Neural cell (in vitro differentiated cells): ENCODE measurements at regions not wholly inside any gene's neighbourhood (a gene's known extent, or its start where the extent isn't known, plus 50 kb on each side); places are given as distances from the start of the nearest gene placed in this dataset.

ENCODE experiments used
- H2AFZ ChIP-seq: fragments of 200-600, 300-800 bp; sonication (generic), shearing (Covaris generic); 2 replicates; pipeline ENCODE4 v1.6.0; 2014; ENCODE audit warnings: low read depth, mild to moderate bottlenecking, antibody characterized with exemption, low read length, moderate library complexity
- H3F3A ChIP-seq: fragments of 200-600 bp; shearing (Covaris generic); 2 replicates; pipeline ENCODE4 v1.6.1; 2016; ENCODE audit warnings: mild to moderate bottlenecking, moderate library complexity, mixed read lengths, antibody characterized with exemption, low read length; ENCODE audit not compliant: insufficient read depth, poor library complexity, severe bottlenecking
- H3K27ac ChIP-seq: fragments of 200-600, 300-800 bp; sonication (generic), shearing (Covaris generic); 2 replicates; pipeline ENCODE4 v1.5.1; 2014; ENCODE audit warnings: mild to moderate bottlenecking, low read length, moderate library complexity
- H3K27me3 ChIP-seq: fragments of 300-800, 200-600 bp; sonication (generic), shearing (Covaris generic); 2 replicates; pipeline ENCODE4 v1.6.0; 2014; ENCODE audit warnings: mild to moderate bottlenecking, low read depth, low read length, moderate library complexity; ENCODE audit not compliant: insufficient read depth
- H3K36me3 ChIP-seq: fragments of 300-800, 200-600 bp; sonication (generic), shearing (Covaris generic); 2 replicates; pipeline ENCODE4 v1.5.1; 2014; ENCODE audit warnings: mild to moderate bottlenecking, antibody characterized with exemption, low read length, moderate library complexity; ENCODE audit not compliant: insufficient read depth
- H3K4me2 ChIP-seq: fragments of 300-800, 200-600 bp; sonication (generic), shearing (Covaris generic); 2 replicates; pipeline ENCODE4 v1.6.0; 2014; ENCODE audit warnings: mild to moderate bottlenecking, low read length
- H3K4me3 ChIP-seq: fragments of 300-800, 200-600 bp; sonication (generic), shearing (Covaris generic); 2 replicates; pipeline ENCODE4 v1.5.1; 2014; ENCODE audit warnings: mild to moderate bottlenecking, low read length, moderate library complexity
- H3K79me2 ChIP-seq: fragments of 200-600 bp; shearing (Covaris generic); replicated peaks from 2 replicates; pipeline ENCODE4 v1.6.0; 2014; ENCODE audit warnings: mild to moderate bottlenecking, low read length, moderate library complexity; ENCODE audit not compliant: insufficient read depth
- H3K9ac ChIP-seq: fragments of 300-800, 200-600 bp; sonication (generic), shearing (Covaris generic); 2 replicates; pipeline ENCODE4 v1.6.1; 2016; ENCODE audit warnings: mild to moderate bottlenecking, low read length, mixed read lengths
- H3K9me2 ChIP-seq: fragments of 200-600 bp; shearing (Covaris generic); 2 replicates; pipeline ENCODE4 v1.6.1; 2016; ENCODE audit warnings: mild to moderate bottlenecking, low read length, mixed read lengths; ENCODE audit not compliant: insufficient read depth
- H3K9me3 ChIP-seq: fragments of 200-600, 300-800 bp; sonication (generic), shearing (Covaris generic); 2 replicates; pipeline ENCODE4 v1.6.1; 2016; ENCODE audit warnings: mild to moderate bottlenecking, mixed run types, low read length, moderate library complexity, mixed read lengths
- H4K20me1 ChIP-seq: fragments of 200-600 bp; shearing (Covaris generic); 2 replicates; pipeline ENCODE4 v1.6.1; 2016; ENCODE audit warnings: mild to moderate bottlenecking, mixed run types; ENCODE audit not compliant: insufficient read depth
- CTCF ChIP-seq: fragments of 450-650 bp; IDR thresholded peaks from 2 replicates; pipeline ENCODE4 v1.5.1; 2014; ENCODE audit warnings: antibody characterized with exemption, mild to moderate bottlenecking, moderate library complexity; ENCODE audit not compliant: poor library complexity, severe bottlenecking
- EP300 ChIP-seq: fragments of 450-650 bp; conservative IDR thresholded peaks from 2 replicates; pipeline ENCODE4 v1.6.1; 2014; ENCODE audit warnings: antibody characterized with exemption, mild to moderate bottlenecking, moderate library complexity; ENCODE audit not compliant: poor library complexity, severe bottlenecking
- EZH2 ChIP-seq: fragments of 200-600, 300-800 bp; shearing (Covaris generic), sonication (generic); IDR thresholded peaks from 2 replicates; pipeline ENCODE4 v1.6.1; 2014; ENCODE audit warnings: antibody characterized with exemption, low read length, borderline replicate concordance, mild to moderate bottlenecking; ENCODE audit not compliant: insufficient read depth, poor library complexity, severe bottlenecking
- MXI1 ChIP-seq: fragments of 450-650 bp; conservative IDR thresholded peaks from 2 replicates; pipeline ENCODE4 v1.6.1; 2014; ENCODE audit warnings: antibody characterized with exemption, mild to moderate bottlenecking; ENCODE audit not compliant: poor library complexity, severe bottlenecking
- POLR2AphosphoS5 ChIP-seq: IDR thresholded peaks from 2 replicates; pipeline ENCODE4 v1.6.1; 2012
- RAD21 ChIP-seq: fragments of 450-650 bp; conservative IDR thresholded peaks from 2 replicates; pipeline ENCODE4 v1.6.1; 2014; ENCODE audit warnings: antibody characterized with exemption, mild to moderate bottlenecking, moderate library complexity
- SMC3 ChIP-seq: fragments of 450-650 bp; conservative IDR thresholded peaks from 2 replicates; pipeline ENCODE4 v1.6.1; 2014; ENCODE audit warnings: antibody characterized with exemption, mild to moderate bottlenecking, moderate library complexity; ENCODE audit not compliant: poor library complexity
- TAF1 ChIP-seq: IDR thresholded peaks from 2 replicates; pipeline ENCODE4 v1.6.1; 2012; ENCODE audit warnings: low read depth
- TF ChIP-seq, protein P1 (sequence below): IDR thresholded peaks from 2 replicates; pipeline ENCODE4 v1.6.1; 2012; ENCODE audit warnings: borderline replicate concordance

DNA sequence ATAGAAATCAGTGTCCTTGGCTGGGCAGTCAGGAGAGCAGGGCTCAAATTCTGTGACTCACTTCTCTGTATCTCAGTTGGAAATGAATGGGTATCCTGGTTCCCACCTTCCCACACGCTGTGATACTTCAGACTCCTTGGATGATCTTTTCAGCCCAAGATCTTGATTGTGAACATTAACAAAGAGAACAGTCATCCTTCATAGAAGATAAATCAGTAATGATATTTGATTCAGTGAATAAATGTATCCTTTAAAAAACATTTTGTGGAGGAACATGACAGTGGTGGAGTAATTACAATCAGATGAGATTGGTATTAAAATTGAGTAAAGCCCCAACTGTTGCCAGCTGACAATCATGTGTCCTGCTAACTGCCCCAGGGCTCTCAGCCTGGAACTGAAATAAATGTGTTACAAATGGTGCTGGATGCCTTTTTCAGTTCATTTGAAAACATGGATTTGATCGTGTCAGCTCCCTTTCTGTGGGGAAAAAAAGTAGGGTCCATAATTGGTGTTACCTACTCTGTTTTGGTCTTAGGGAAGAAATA is 72.9 kb upstream of the OR5AN1 start:
- Histone ChIP-seq H3K4me2 (no peak overlapping the region), H3K27me3 (no peaks in the 10 kb centered on the region), H3F3A (no peaks in the 10 kb centered on the region), H3K4me3 (no peak overlapping the region), H3K9ac (no peak overlapping the region), H3K79me2 (no peaks in the 10 kb centered on the region), H3K9me3 (no peaks in the 10 kb centered on the region), H3K9me2 (no peaks in the 10 kb centered on the region), H2AFZ (no peak overlapping the region), H3K27ac (no peak overlapping the region), H3K36me3 (no peaks in the 10 kb centered on the region), H4K20me1 (no peaks in the 10 kb centered on the region)
- TF ChIP-seq RAD21 (no peak), CTCF (no peak), POLR2AphosphoS5 (no peak), EP300 (no peak), MXI1 (no peak), SMC3 (no peak), TAF1 (no peak), EZH2 (no peak)
- TF ChIP-seq, protein P1, sequence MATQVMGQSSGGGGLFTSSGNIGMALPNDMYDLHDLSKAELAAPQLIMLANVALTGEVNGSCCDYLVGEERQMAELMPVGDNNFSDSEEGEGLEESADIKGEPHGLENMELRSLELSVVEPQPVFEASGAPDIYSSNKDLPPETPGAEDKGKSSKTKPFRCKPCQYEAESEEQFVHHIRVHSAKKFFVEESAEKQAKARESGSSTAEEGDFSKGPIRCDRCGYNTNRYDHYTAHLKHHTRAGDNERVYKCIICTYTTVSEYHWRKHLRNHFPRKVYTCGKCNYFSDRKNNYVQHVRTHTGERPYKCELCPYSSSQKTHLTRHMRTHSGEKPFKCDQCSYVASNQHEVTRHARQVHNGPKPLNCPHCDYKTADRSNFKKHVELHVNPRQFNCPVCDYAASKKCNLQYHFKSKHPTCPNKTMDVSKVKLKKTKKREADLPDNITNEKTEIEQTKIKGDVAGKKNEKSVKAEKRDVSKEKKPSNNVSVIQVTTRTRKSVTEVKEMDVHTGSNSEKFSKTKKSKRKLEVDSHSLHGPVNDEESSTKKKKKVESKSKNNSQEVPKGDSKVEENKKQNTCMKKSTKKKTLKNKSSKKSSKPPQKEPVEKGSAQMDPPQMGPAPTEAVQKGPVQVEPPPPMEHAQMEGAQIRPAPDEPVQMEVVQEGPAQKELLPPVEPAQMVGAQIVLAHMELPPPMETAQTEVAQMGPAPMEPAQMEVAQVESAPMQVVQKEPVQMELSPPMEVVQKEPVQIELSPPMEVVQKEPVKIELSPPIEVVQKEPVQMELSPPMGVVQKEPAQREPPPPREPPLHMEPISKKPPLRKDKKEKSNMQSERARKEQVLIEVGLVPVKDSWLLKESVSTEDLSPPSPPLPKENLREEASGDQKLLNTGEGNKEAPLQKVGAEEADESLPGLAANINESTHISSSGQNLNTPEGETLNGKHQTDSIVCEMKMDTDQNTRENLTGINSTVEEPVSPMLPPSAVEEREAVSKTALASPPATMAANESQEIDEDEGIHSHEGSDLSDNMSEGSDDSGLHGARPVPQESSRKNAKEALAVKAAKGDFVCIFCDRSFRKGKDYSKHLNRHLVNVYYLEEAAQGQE, result no peak

- Histone ChIP-seq H3K9me2 (no peaks in the 10 kb centered on the region), H3K36me3 (no peaks in the 10 kb centered on the region), H3K9ac (no peak overlapping the region), H3K4me3 (no peak overlapping the region), H3K27ac (no peak overlapping the region), H3K4me2 (no peak overlapping the region), H3K27me3 (no peaks in the 10 kb centered on the region), H2AFZ (no peak overlapping the region), H3F3A (no peaks in the 10 kb centered on the region), H3K9me3 (no peaks in the 10 kb centered on the region), H4K20me1 (no peaks in the 10 kb centered on the region), H3K79me2 (no peaks in the 10 kb centered on the region)
- no peak for TF ChIP-seq EZH2
- no peak for TF ChIP-seq EP300
- TF ChIP-seq TAF1, result no peak
- no peak for TF ChIP-seq RAD21
- TF ChIP-seq POLR2AphosphoS5, result no peak
- TF ChIP-seq CTCF, result no peak
- no peak for TF ChIP-seq MXI1
- TF ChIP-seq, protein P1, result no peak
Observed at GRCh38 chr11:59284773-59285129, 72.0 kb upstream of the MPEG1 start.
